AML-193 (cell line): ENCODE measurements at regions not wholly inside any gene's neighbourhood (a gene's known extent, or its start where the extent isn't known, plus 50 kb on each side); places are given as distances from the start of the nearest gene placed in this dataset.

Experiments used
- DNase-seq, 2 experiments: peaks; one replicate each; lab custom pipeline; 2025; lab: John Stamatoyannopoulos, UW

- DNase-seq: no peak
These were observed 91.9 kb upstream of the IGSF21 start for GRCh38 chr1:18015719-18016118.

GRCh38 chr1:18018366-18018765, 89.2 kb upstream of the IGSF21 start:
- DNase-seq: no peak

- DNase-seq: no peak
These were observed 87.4 kb upstream of the IGSF21 start for GRCh38 chr1:18020021-18020817.

- no peak for DNase-seq
These were observed 86.4 kb upstream of the IGSF21 start for GRCh38 chr1:18021242-18021641.

GRCh38 chr1:18032172-18032859, 75.3 kb upstream of the IGSF21 start:
- no peak for DNase-seq

GRCh38 chr1:18035145-18035544, 72.5 kb upstream of the IGSF21 start:
- DNase-seq: no peak

- no peak for DNase-seq
These were observed 69.9 kb upstream of the IGSF21 start for GRCh38 chr1:18037651-18038050.

- DNase-seq: no peak
These were observed 69.5 kb upstream of the IGSF21 start for GRCh38 chr1:18038051-18038450.

GRCh38 chr1:18039102-18039501, 68.5 kb upstream of the IGSF21 start:
- DNase-seq: no peak

- DNase-seq: no peak
These were observed 66.5 kb upstream of the IGSF21 start for GRCh38 chr1:18041102-18041501.

- no peak for DNase-seq
These were observed 65.8 kb upstream of the IGSF21 start for GRCh38 chr1:18041685-18042355.

- DNase-seq: no peak
These were observed 63.7 kb upstream of the IGSF21 start for GRCh38 chr1:18043871-18044270.

GRCh38 chr1:18045203-18045602, 62.4 kb upstream of the IGSF21 start:
- no peak for DNase-seq

GRCh38 chr1:18045621-18046020, 62.0 kb upstream of the IGSF21 start:
- no peak for DNase-seq

- DNase-seq: no peak
These were observed 60.5 kb upstream of the IGSF21 start for GRCh38 chr1:18047122-18047521.

- no peak for DNase-seq
These were observed 58.4 kb upstream of the IGSF21 start for GRCh38 chr1:18049228-18049627.

- no peak for DNase-seq
These were observed 54.9 kb upstream of the IGSF21 start for GRCh38 chr1:18052671-18053070.

- DNase-seq: no peak
These were observed 52.4 kb upstream of the IGSF21 start for GRCh38 chr1:18055156-18055555.

GRCh38 chr1:18056545-18056944, 51.1 kb upstream of the IGSF21 start:
- no peak for DNase-seq

GRCh38 chr1:18057623-18058022, 50.0 kb upstream of the IGSF21 start:
- no peak for DNase-seq
